ENCODE measurements at regions not wholly inside any gene's neighbourhood (a gene's known extent, or its start where the extent isn't known, plus 50 kb on each side); places are given as distances from the start of the nearest gene placed in this dataset.
"Not testable (repeated sequence)": the region's sequence is repeated elsewhere in the genome, so short reads cannot be mapped to it uniquely, and the experiment has no call there.

DNA sequence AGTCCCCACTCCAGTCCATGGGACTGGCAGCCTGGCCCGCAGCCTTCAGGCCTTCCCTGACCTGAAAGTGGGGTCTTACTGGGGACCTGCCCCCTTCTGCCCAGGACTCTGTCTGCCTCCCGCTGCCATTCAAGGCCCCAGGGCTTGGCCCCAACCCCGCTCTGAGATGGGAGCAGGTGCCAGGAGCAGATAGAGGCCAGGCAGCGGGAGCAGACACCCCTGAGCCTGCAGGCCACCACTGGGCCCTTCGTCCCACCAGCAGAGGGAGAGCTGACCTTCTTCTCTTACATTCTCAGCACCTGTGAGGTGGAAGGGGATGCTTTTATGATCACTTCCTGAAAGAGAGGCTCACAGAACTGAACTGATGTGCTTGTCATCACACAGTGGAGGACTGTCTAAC, 62.2 kb upstream of the TINAGL1 start:
- no peak for DNase-seq
- Histone ChIP-seq H3K9me3 (peaks cover 0 to 11% (median 2%) of the 10 kb centered on the region in 8 donors), H3K4me3 (no peak overlapping the region), H3K4me1 (no peaks in the 10 kb centered on the region), H3K27ac (no peak overlapping the region), H3K27me3 (replicated peaks in 1 of 7) (peaks cover 0 to 6% (median 0%) of the 10 kb centered on the region in 7 donors), H3K36me3 (no peaks in the 10 kb centered on the region)
- WGBS, 5 donors, result 70 to 97% (median 90%) methylated on average over 2 to 5 of the region's 5 CpGs
- intact Hi-C loops (cut with DNase I; ENCODE audit: low total_unique reads), result no loop called here
- no peak for TF ChIP-seq POLR2A (IDR thresholded peaks at IDR 0.05)
- TF ChIP-seq CTCF (IDR thresholded peaks at IDR 0.05 in 8 of 11, conservative IDR thresholded peaks at IDR 0.05 in 3 of 11), result no peak

- TF ChIP-seq POLR2AphosphoS5 (IDR thresholded peaks at IDR 0.05) (no peak), CTCF (IDR thresholded peaks at IDR 0.05 in 8 of 11, conservative IDR thresholded peaks at IDR 0.05 in 3 of 11) (no peak), POLR2A (IDR thresholded peaks at IDR 0.05) (no peak)
- Histone ChIP-seq H3K9me3 (peaks cover 0 to 17% (median 2%) of the 10 kb centered on the region in 8 donors), H3K4me3 (no peak overlapping the region), H3K27me3 (replicated peaks in 1 of 7) (peaks cover 0 to 6% (median 0%) of the 10 kb centered on the region in 7 donors), H3K4me1 (no peaks in the 10 kb centered on the region), H3K27ac (no peak overlapping the region), H3K36me3 (no peaks in the 10 kb centered on the region)
- 63 to 81% (median 69%) methylated on average over 7 of the region's 7 CpGs for WGBS, 5 donors
- DNase-seq, result no peak
- intact Hi-C loops (cut with DNase I; ENCODE audit: low total_unique reads), result no loop called here
These were observed 61.1 kb upstream of the TINAGL1 start for GRCh38 chr1:31515056-31515775.

- DNase-seq, result no peak
- peaks cover 0 to 5% (median 0%) of the 10 kb centered on the region in 7 donors for H3K27me3 ChIP-seq (replicated peaks in 1 of 7)
- intact Hi-C loops (cut with DNase I; ENCODE audit: low total_unique reads), result no loop called here
- no peaks in the 10 kb centered on the region for H3K36me3 ChIP-seq
- no peak overlapping the region for H3K4me3 ChIP-seq
- H3K9me3 ChIP-seq, result peaks cover 0 to 18% (median 2%) of the 10 kb centered on the region in 8 donors
- WGBS, 5 donors, result 83 to 95% (median 86%) methylated on average over 4 of the region's 4 CpGs
- H3K4me1 ChIP-seq, result no peaks in the 10 kb centered on the region
- no peak for TF ChIP-seq POLR2A (IDR thresholded peaks at IDR 0.05)
- TF ChIP-seq CTCF (IDR thresholded peaks at IDR 0.05 in 8 of 11, conservative IDR thresholded peaks at IDR 0.05 in 3 of 11), result no peak
- TF ChIP-seq POLR2AphosphoS5 (IDR thresholded peaks at IDR 0.05), result no peak
- H3K27ac ChIP-seq, result no peak overlapping the region
These were observed 60.4 kb upstream of the TINAGL1 start for GRCh38 chr1:31515936-31516335.

DNA sequence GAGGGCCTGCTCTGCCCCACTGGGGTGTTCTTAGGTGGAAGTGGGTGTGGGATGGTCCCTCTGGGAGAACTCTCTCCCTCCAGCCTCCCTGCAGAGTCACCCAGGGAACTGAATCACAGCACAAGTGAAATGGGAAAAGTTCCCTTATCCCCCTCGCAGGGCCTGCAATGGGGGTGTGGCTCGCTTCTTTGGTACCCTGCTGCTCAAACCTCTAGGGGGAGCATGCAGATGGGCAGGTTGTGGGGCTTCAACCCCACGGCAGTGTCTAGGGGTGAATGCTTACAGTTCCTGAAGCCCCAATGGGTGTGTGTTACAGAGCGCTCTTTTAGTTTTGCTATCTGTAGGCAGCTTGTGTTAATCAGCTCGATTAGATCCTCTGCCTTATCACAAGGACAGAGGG, 59.0 kb upstream of the TINAGL1 start:
- Histone ChIP-seq H3K27ac (no peak overlapping the region), H3K4me3 (no peak overlapping the region), H3K36me3 (no peaks in the 10 kb centered on the region), H3K4me1 (no peaks in the 10 kb centered on the region), H3K27me3 (replicated peaks in 1 of 7) (peaks cover 0 to 5% (median 0%) of the 10 kb centered on the region in 7 donors), H3K9me3 (peaks cover 0 to 18% (median 2%) of the 10 kb centered on the region in 8 donors)
- 71 to 84% (median 74%) methylated on average over 5 of the region's 5 CpGs for WGBS, 5 donors
- no peak for DNase-seq
- intact Hi-C loops (cut with DNase I; ENCODE audit: low total_unique reads), result no loop called here
- TF ChIP-seq CTCF (IDR thresholded peaks at IDR 0.05 in 8 of 11, conservative IDR thresholded peaks at IDR 0.05 in 3 of 11) (no peak), POLR2AphosphoS5 (IDR thresholded peaks at IDR 0.05) (no peak), POLR2A (IDR thresholded peaks at IDR 0.05) (no peak)

GRCh38 chr1:31517986-31518385, 58.3 kb upstream of the TINAGL1 start:
- WGBS, 5 donors, result 79 to 95% (median 93%) methylated on average over 2 of the region's 2 CpGs
- peaks cover 0 to 18% (median 2%) of the 10 kb centered on the region in 8 donors for H3K9me3 ChIP-seq
- H3K4me3 ChIP-seq; H3K27me3 ChIP-seq (replicated peaks in 1 of 7); intact Hi-C loops (cut with DNase I; ENCODE audit: low total_unique reads); H3K4me1 ChIP-seq; DNase-seq; H3K36me3 ChIP-seq; H3K27ac ChIP-seq: not testable (repeated sequence)
